HTR-8/SVneo (cell line): ENCODE measurements at regions not wholly inside any gene's neighbourhood (a gene's known extent, or its start where the extent isn't known, plus 50 kb on each side); places are given as distances from the start of the nearest gene placed in this dataset.

Experiments
- DNase-seq: peaks from one replicate; pipeline ENCODE4 v3.0.0; 2011; ENCODE audit warnings: low spot score, mixed read lengths; ENCODE audit not compliant: insufficient read length
- FAIRE-seq: peaks from 2 replicates; lab custom pipeline; 2011; peaks lifted over from hg19 to GRCh38; lab: Jason Lieb, UNC

- FAIRE-seq (no peak), DNase-seq (no peak)
These were observed 216.8 kb downstream of the PTEN start for GRCh38 chr10:88080213-88080612.

GRCh38 chr10:88081457-88082054, 218.1 kb downstream of the PTEN start:
- DNase-seq (no peak), FAIRE-seq (no peak)

- no peak for DNase-seq
- FAIRE-seq = no peak
These were observed 219.0 kb downstream of the PTEN start for GRCh38 chr10:88082391-88082790.

GRCh38 chr10:88082806-88083596, 219.6 kb downstream of the PTEN start:
- DNase-seq (no peak), FAIRE-seq (no peak)

DNA sequence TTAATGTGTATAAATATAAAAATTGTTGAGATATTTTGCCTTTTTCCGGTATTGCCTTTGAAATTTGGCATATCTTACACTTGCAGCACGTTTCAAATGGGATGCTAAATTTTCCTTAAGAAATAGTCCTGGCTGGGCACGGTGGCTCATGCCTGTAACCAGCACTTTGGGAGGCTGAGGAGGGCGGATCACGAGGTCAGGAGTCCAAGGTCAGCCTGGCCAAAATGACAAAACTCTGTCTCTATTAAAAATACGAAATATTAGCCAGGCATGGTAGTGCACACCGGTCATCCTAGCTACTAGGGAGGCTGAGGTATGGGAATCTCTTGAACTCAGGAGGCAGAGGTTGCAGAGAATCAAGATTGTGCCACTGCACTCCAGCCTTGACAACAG, 220.2 kb downstream of the PTEN start:
- no peak for FAIRE-seq

GRCh38 chr10:88086187-88086960, 222.9 kb downstream of the PTEN start:
- FAIRE-seq = no peak

More for the DNA sequence above, 220.2 kb downstream of the PTEN start:
- DNase-seq = no peak

DNA sequence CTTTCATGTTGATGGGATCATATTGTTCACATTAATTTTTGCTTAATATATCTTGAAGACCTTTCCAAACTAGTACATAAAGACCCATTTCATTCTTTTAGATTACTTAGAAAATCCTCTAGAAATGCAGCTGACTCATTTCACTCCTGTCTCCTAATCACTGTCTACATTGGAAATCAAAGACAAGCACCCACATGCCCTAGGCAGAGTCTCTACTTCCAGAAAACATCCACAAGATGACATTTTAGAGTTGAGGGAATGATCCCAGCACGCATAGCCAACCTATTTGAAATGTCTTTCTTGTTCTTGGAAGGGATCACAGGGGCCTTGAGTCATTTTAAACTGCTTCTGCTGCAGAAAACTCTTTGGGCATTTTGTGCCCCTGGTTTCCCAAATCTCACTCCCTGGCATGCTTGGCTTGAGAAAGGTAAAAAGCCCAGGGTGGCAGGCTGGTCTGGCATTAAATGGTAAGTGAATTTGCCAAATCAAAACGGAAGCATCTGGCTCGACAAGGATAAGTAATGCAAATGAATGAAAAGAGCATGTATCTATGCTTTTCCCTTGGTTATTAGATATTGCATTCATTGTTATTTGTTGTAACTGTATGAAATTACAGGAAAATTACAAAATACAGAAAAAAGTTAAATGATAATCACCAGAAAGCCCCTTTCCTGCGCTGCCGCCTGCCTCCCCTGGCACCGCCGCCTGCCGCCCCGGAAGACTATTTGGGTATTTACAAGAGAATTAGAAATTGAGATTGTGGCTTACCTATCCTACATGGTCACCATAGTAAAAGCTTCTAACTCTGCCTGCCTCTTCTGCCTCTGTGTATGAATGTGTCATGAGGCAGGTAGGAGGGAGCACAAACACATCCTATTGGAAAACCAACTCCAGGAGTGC, 225.3 kb downstream of the PTEN start:
- DNase-seq = no peak
- FAIRE-seq = no peak

More at GRCh38 chr10:88086187-88086960, 222.9 kb downstream of the PTEN start:
- DNase-seq = no peak

- no peak for FAIRE-seq
- no peak for DNase-seq
These were observed 226.1 kb downstream of the PTEN start for GRCh38 chr10:88089498-88089897.

GRCh38 chr10:88090568-88091214, 227.3 kb downstream of the PTEN start:
- no peak for FAIRE-seq

DNA sequence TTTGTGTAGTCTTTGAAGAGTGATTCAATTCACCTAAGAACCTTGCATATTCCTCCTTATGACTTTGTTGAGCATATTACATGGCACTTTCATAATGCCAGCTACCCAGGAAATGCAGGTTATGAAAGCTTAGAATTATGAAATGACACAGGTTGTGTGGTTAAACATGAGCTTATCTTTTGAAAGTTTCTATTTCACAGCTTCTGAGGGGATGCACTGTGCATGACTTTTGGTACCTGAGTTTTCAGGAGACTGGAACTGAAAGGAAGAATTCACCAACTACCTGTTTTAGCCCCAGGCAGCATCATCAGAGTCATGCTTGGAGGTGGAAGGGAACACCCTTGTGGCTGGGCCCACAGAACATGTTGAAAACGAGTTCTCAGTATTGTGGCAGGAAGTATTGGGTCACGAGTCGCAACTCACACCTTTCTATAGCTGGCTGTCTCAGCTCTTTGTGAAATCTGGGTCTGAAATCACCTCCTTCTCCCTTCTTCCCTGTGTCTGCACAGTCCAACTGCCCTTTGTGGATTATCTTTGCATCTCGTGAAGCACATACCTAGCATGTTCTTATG, 228.2 kb downstream of the PTEN start:
- DNase-seq = no peak
- FAIRE-seq = no peak

More at GRCh38 chr10:88090568-88091214, 227.3 kb downstream of the PTEN start:
- DNase-seq = no peak

- DNase-seq (no peak), FAIRE-seq (no peak)
These were observed 228.8 kb downstream of the PTEN start for GRCh38 chr10:88092265-88092664.

DNA sequence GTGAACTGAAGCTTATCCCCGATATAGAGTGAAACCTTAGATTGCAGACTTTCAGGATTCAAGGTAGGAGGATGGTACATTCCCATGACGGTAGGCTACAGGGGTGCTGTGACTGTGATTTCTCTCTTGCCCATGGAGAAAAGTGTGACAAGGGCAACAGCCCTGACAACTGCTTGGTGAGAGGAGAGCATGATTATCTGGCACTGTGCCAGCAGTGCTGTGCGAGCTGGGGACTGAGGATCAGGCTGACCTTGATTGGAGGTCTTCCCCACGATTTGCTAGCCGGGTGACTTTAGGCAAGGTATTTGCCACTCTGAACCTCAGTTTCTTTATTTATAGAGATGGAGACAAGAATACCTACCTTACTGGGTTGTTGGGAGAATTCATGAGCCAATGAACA, 229.5 kb downstream of the PTEN start:
- no peak for DNase-seq
- FAIRE-seq = no peak

GRCh38 chr10:88094795-88095194, 231.4 kb downstream of the PTEN start:
- no peak for FAIRE-seq
- DNase-seq = no peak

GRCh38 chr10:88095223-88095721, 231.8 kb downstream of the PTEN start:
- no peak for FAIRE-seq

DNA sequence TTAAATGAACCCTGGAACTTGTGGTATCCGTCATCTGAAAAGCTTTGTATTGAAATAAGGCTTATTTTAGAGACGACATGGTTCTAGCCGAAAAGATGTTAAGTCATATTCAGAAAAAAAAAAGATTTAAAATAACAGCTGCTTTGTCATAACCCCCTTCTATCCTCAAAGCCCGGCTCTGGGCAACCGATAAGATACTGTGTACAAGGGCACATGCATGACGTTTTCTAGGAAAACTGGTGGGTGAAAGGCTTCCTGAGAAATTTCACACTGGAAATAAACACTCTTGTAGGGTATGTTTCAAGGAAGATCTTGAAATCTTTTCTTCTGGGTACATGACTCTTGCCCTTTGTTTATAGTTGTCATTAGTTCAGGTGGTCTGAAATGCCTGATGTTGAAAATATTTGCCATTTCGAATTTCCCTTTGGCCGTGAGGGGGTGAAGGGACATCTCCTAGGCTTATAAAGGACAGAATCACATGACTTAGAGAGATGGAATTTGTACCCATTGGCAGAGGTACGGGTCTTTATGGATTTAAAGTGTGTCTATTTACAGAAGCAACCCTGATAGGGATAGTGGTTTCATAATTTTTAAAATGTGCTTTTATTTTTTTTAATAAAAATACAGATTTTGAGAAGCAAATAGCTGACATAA, 232.5 kb downstream of the PTEN start:
- no peak for FAIRE-seq
- no peak for DNase-seq

More at GRCh38 chr10:88095223-88095721, 231.8 kb downstream of the PTEN start:
- peak; percentile 26 for DNase-seq

GRCh38 chr10:88097092-88097516, 233.7 kb downstream of the PTEN start:
- FAIRE-seq = peak; percentile 4
- DNase-seq = no peak

DNA sequence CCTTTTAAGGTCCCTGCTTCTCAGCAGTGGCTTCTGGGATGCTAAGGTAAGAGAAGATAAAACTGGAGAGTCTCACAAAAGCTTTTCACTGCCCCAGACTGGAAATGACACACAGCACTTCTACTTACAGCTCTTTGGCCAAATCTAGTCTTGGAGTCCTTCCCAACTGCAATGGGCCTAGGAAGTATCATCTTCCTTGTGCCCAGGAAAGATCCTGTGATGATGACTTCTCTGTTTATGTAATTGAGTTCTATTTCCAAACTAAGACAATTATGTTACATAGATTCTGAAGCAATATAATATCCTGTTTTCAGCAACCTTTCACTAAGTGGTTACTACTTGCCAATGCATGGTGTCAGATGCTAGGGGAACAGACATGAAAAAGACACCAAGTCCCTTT, 234.1 kb downstream of the PTEN start:
- FAIRE-seq (no peak), DNase-seq (no peak)

DNA sequence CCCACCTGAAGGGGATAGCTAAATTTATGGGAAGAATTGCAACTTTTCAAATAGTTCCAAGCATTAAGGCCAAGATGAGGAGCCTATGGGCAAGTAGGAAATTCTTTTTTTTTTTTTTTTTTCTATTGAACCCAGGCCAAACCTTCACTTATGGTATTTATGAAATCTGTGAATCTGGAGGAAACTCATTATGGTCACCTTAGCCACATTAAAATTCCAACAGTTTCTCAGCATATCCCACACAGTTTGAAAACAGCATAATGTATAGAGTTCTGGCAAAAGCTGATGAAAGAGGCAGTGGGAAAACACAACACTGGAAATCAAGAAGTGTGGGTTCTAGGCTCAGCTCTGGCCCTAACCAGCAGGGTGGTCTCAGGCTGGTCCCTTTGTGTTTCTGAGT, 236.9 kb downstream of the PTEN start:
- no peak for DNase-seq
- FAIRE-seq = no peak
